HEK293T (cell line): ENCODE measurements at regions not wholly inside any gene's neighbourhood (a gene's known extent, or its start where the extent isn't known, plus 50 kb on each side); places are given as distances from the start of the nearest gene placed in this dataset.

ENCODE experiments used
- BHLHE40 ChIP-seq: fragments of 450-650 bp; IDR thresholded peaks from 2 replicates; pipeline ENCODE4 v1.6.1; 2016; ENCODE audit warnings: mild to moderate bottlenecking, moderate library complexity, borderline replicate concordance
- L3MBTL2 ChIP-seq: fragments of 450-650 bp; conservative IDR thresholded peaks from 2 replicates; pipeline ENCODE4 v1.6.1; 2016; ENCODE audit warnings: mild to moderate bottlenecking
- NFRKB ChIP-seq: fragments of 450-650 bp; IDR thresholded peaks from 2 replicates; pipeline ENCODE4 v1.6.1; 2016; ENCODE audit warnings: mild to moderate bottlenecking, moderate library complexity
- TARDBP ChIP-seq: fragments of 450-650 bp; IDR thresholded peaks from 2 replicates; pipeline ENCODE4 v1.6.1; 2016
- ZNF384 ChIP-seq: fragments of 450-650 bp; IDR thresholded peaks from 2 replicates; pipeline ENCODE4 v1.6.1; 2016

- TF ChIP-seq NFRKB (no peak), ZNF384 (no peak), BHLHE40 (no peak), L3MBTL2 (no peak), TARDBP (no peak)
Measured at GRCh38 chr20:40354880-40355279, 334.2 kb downstream of the MAFB start.
